ENCODE measurements at regions not wholly inside any gene's neighbourhood (a gene's known extent, or its start where the extent isn't known, plus 50 kb on each side); places are given as distances from the start of the nearest gene placed in this dataset.
"Not testable (repeated sequence)": the region's sequence is repeated elsewhere in the genome, so short reads cannot be mapped to it uniquely, and the experiment has no call there.

GRCh38 chr3:151675858-151676615, 57.7 kb upstream of the AADACL2 start:
- Histone ChIP-seq H3K4me3 (no peak overlapping the region), H3K4me1 (no peaks in the 10 kb centered on the region), H3K27ac (no peak overlapping the region), H3K36me3 (no peaks in the 10 kb centered on the region), H3K9me3 (no peaks in the 10 kb centered on the region), H3K27me3 (no peaks in the 10 kb centered on the region)
- no peak for ATAC-seq
- TF ChIP-seq CTCF (IDR thresholded peaks at IDR 0.05): no peak
- intact Hi-C loops (cut with DNase I): no loop called here
- DNase-seq: no peak

- no peak for DNase-seq
- intact Hi-C loops (cut with DNase I): no loop called here
- Histone ChIP-seq H3K36me3 (no peaks in the 10 kb centered on the region), H3K27ac (no peak overlapping the region), H3K4me1 (no peaks in the 10 kb centered on the region), H3K4me3 (no peak overlapping the region), H3K27me3 (no peaks in the 10 kb centered on the region), H3K9me3 (no peaks in the 10 kb centered on the region)
- no peak for TF ChIP-seq CTCF (IDR thresholded peaks at IDR 0.05)
- ATAC-seq: no peak
Observed at GRCh38 chr3:151673974-151674373, 59.8 kb upstream of the AADACL2 start.

- H3K4me3 ChIP-seq; H3K36me3 ChIP-seq; intact Hi-C loops (cut with DNase I); ATAC-seq; DNase-seq; H3K27me3 ChIP-seq; H3K4me1 ChIP-seq; H3K9me3 ChIP-seq; H3K27ac ChIP-seq: not testable (repeated sequence)
Observed at GRCh38 chr3:151667762-151668161, 66.0 kb upstream of the AADACL2 start.

GRCh38 chr3:151660885-151661284, 72.8 kb upstream of the AADACL2 start:
- intact Hi-C loops (cut with DNase I): no loop called here
- H3K27ac ChIP-seq: no peak overlapping the region
- H3K4me3 ChIP-seq: no peak overlapping the region
- no peaks in the 10 kb centered on the region for H3K27me3 ChIP-seq
- H3K9me3 ChIP-seq: no peaks in the 10 kb centered on the region
- no peaks in the 10 kb centered on the region for H3K4me1 ChIP-seq
- ATAC-seq (no peak), DNase-seq (no peak)
- peak; percentile 22 for TF ChIP-seq CTCF (IDR thresholded peaks at IDR 0.05)
- H3K36me3 ChIP-seq: no peaks in the 10 kb centered on the region

- no peaks in the 10 kb centered on the region for H3K4me1 ChIP-seq
- H3K4me3 ChIP-seq: no peak overlapping the region
- no peaks in the 10 kb centered on the region for H3K27me3 ChIP-seq
- H3K9me3 ChIP-seq: no peaks in the 10 kb centered on the region
- intact Hi-C loops (cut with DNase I): no loop called here
- no peak for DNase-seq
- no peak overlapping the region for H3K27ac ChIP-seq
- no peaks in the 10 kb centered on the region for H3K36me3 ChIP-seq
- no peak for ATAC-seq
- TF ChIP-seq CTCF (IDR thresholded peaks at IDR 0.05): no peak
Observed at GRCh38 chr3:151644986-151645385, 88.7 kb upstream of the AADACL2 start.

GRCh38 chr3:151644020-151644620, 89.6 kb upstream of the AADACL2 start:
- H3K27ac ChIP-seq: no peak overlapping the region
- no peaks in the 10 kb centered on the region for H3K36me3 ChIP-seq
- DNase-seq (no peak), ATAC-seq (no peak)
- H3K9me3 ChIP-seq: no peaks in the 10 kb centered on the region
- H3K4me3 ChIP-seq: no peak overlapping the region
- no peak for TF ChIP-seq CTCF (IDR thresholded peaks at IDR 0.05)
- H3K4me1 ChIP-seq: no peaks in the 10 kb centered on the region
- no peaks in the 10 kb centered on the region for H3K27me3 ChIP-seq
- intact Hi-C loops (cut with DNase I): no loop called here

Data from upper lobe of right lung (tissue), 1 donor.